ENCODE measurements at regions not wholly inside any gene's neighbourhood (a gene's known extent, or its start where the extent isn't known, plus 50 kb on each side); places are given as distances from the start of the nearest gene placed in this dataset.
"Not testable (repeated sequence)": the region's sequence is repeated elsewhere in the genome, so short reads cannot be mapped to it uniquely, and the experiment has no call there.

- not testable (repeated sequence) for DNase-seq
These were observed 495.5 kb upstream of the PLXNA2 start for GRCh38 chr1:208739636-208740035.

- DNase-seq = no peak
These were observed 497.1 kb upstream of the PLXNA2 start for GRCh38 chr1:208741296-208741695.

GRCh38 chr1:208743361-208743760 lies 499.2 kb upstream of the PLXNA2 start:
- DNase-seq = no peak

GRCh38 chr1:208747979-208748378 lies 503.8 kb upstream of the PLXNA2 start:
- peak; percentile 1 for DNase-seq

GRCh38 chr1:208748387-208749165 lies 504.4 kb upstream of the PLXNA2 start:
- DNase-seq = no peak

GRCh38 chr1:208756339-208756981 lies 512.3 kb upstream of the PLXNA2 start:
- DNase-seq = no peak

GRCh38 chr1:208757846-208758245 lies 513.7 kb upstream of the PLXNA2 start:
- peak; percentile 7 for DNase-seq

- no peak for DNase-seq
These were observed 515.1 kb upstream of the PLXNA2 start for GRCh38 chr1:208759255-208759654.

- no peak for DNase-seq
These were observed 519.8 kb upstream of the PLXNA2 start for GRCh38 chr1:208763971-208764370.

GRCh38 chr1:208766832-208767231 lies 522.6 kb upstream of the PLXNA2 start:
- DNase-seq = no peak

GRCh38 chr1:208767816-208768215 lies 523.6 kb upstream of the PLXNA2 start:
- no peak for DNase-seq

- no peak for DNase-seq
These were observed 528.7 kb upstream of the PLXNA2 start for GRCh38 chr1:208772891-208773290.

GRCh38 chr1:208775841-208776240 lies 531.7 kb upstream of the PLXNA2 start:
- DNase-seq = no peak

GRCh38 chr1:208778417-208778816 lies 534.2 kb upstream of the PLXNA2 start:
- DNase-seq = no peak

- DNase-seq = no peak
These were observed 537.3 kb upstream of the PLXNA2 start for GRCh38 chr1:208781391-208782045.

- DNase-seq = no peak
These were observed 538.0 kb upstream of the PLXNA2 start for GRCh38 chr1:208782186-208782585.

- no peak for DNase-seq
These were observed 541.4 kb upstream of the PLXNA2 start for GRCh38 chr1:208785629-208786028.

GRCh38 chr1:208787219-208787618 lies 543.0 kb upstream of the PLXNA2 start:
- no peak for DNase-seq

- DNase-seq = no peak
These were observed 543.9 kb upstream of the PLXNA2 start for GRCh38 chr1:208788013-208788540.

- peak; percentile 79 for DNase-seq
These were observed 547.3 kb upstream of the PLXNA2 start for GRCh38 chr1:208791456-208791855.

- peak; percentile 47 for DNase-seq
These were observed 549.7 kb upstream of the PLXNA2 start for GRCh38 chr1:208793861-208794345.

GRCh38 chr1:208799186-208799585 lies 555.0 kb upstream of the PLXNA2 start:
- no peak for DNase-seq

GRCh38 chr1:208803011-208803811 lies 559.0 kb upstream of the PLXNA2 start:
- DNase-seq = no peak
